Adrenal gland (tissue), 5 donors: ENCODE measurements at regions not wholly inside any gene's neighbourhood (a gene's known extent, or its start where the extent isn't known, plus 50 kb on each side); places are given as distances from the start of the nearest gene placed in this dataset.

ENCODE experiments used
- CTCF ChIP-seq, 6 experiments: fragments of 450-650 bp in 4 of 6; fragments of 200-600 bp in 2 of 6; sonication (generic) in 1 of 6; IDR thresholded peaks; 1 replicate in 5 of 6; 2 replicates in 1 of 6; pipeline versions ENCODE4 v1.5.1 to v1.8.0; 2016 to 2021; ENCODE audit warnings: antibody characterized with exemption in 6 of 6, mild to moderate bottlenecking in 2 of 6, moderate library complexity in 1 of 6
- POLR2A ChIP-seq, 2 donors: fragments of 450-650 bp; IDR thresholded peaks; one replicate each; pipeline ENCODE4 v1.6.1; 2017; ENCODE audit warnings: antibody characterized with exemption in 2 of 2, mild to moderate bottlenecking in 2 of 2, moderate library complexity in 1 of 2
- donor health status: DM: no; HTN: no; CAD: no.

GRCh38 chr6:193180-193579 lies 99.1 kb upstream of the DUSP22 start:
- TF ChIP-seq CTCF (IDR thresholded peaks at IDR 0.05) (no peak), POLR2A (IDR thresholded peaks at IDR 0.05) (no peak)
